CD4-positive, alpha-beta memory T cell (primary cell): ENCODE measurements at regions not wholly inside any gene's neighbourhood (a gene's known extent, or its start where the extent isn't known, plus 50 kb on each side); places are given as distances from the start of the nearest gene placed in this dataset.
"Not testable (repeated sequence)": the region's sequence is repeated elsewhere in the genome, so short reads cannot be mapped to it uniquely, and the experiment has no call there.

Source experiments
- CTCF ChIA-PET: fragments of 350-600 bp; sonication (Branson Sonifier 250); formaldehyde crosslinking; loops from one replicate; lab custom pipeline; 2021; ENCODE audit warnings: inconsistent platforms; ENCODE audit not compliant: partially characterized antibody; lab: Charles Lee
- POLR2A ChIA-PET: fragments of 350-600 bp; sonication (Branson Sonifier 250); formaldehyde crosslinking; loops from one replicate; lab custom pipeline; 2021; ENCODE audit not compliant: partially characterized antibody; lab: Charles Lee
- DNase-seq, 5 donors: peaks; one replicate each; pipeline versions ENCODE4 v3.0.0 to v3.0.0-alpha.2; 2020 to 2022; ENCODE audit warnings: mixed read lengths in 1 of 5
- H3K27ac ChIP-seq: one replicate; pipeline ENCODE4 v1.7.0; 2013; ENCODE audit warnings: low read depth, low read length
- H3K27me3 ChIP-seq: 2 replicates; pipeline ENCODE4 v1.7.0; 2013; ENCODE audit warnings: mild to moderate bottlenecking, low read length, moderate library complexity; ENCODE audit not compliant: insufficient read depth
- H3K36me3 ChIP-seq: 2 replicates; pipeline ENCODE4 v1.7.0; 2013; ENCODE audit warnings: mild to moderate bottlenecking, low read length, moderate library complexity; ENCODE audit not compliant: insufficient read depth
- H3K4me1 ChIP-seq: 2 replicates; pipeline ENCODE4 v1.7.0; 2013; ENCODE audit warnings: mild to moderate bottlenecking, low read length, moderate library complexity; ENCODE audit not compliant: insufficient read depth
- H3K4me3 ChIP-seq, 2 donors: one replicate each; pipeline ENCODE4 v1.7.0; 2013; ENCODE audit warnings: low read length in 2 of 2, mild to moderate bottlenecking in 1 of 2
- H3K9me3 ChIP-seq, 2 donors: one replicate each; pipeline ENCODE4 v1.7.0; 2013; ENCODE audit warnings: low read length in 2 of 2, control low read depth in 1 of 2; ENCODE audit not compliant: control insufficient read depth in 1 of 2
- H3K27ac Mint-ChIP-seq, 7 donors: one replicate each; pipeline ENCODE4 v1.8.0; 2020 to 2021; ENCODE audit warnings: mixed read lengths in 7 of 7, mild to moderate bottlenecking in 6 of 7, inconsistent platforms in 3 of 7, moderate library complexity in 3 of 7
- H3K27me3 Mint-ChIP-seq, 2 donors: one replicate each; pipeline ENCODE4 v1.8.0; 2020 to 2021; ENCODE audit warnings: mixed read lengths in 2 of 2
- H3K36me3 Mint-ChIP-seq, 2 donors: one replicate each; pipeline ENCODE4 v1.8.0; 2020 to 2021; ENCODE audit warnings: mixed read lengths in 2 of 2, inconsistent platforms in 1 of 2, mild to moderate bottlenecking in 1 of 2
- H3K4me1 Mint-ChIP-seq, 4 donors: one replicate each; pipeline ENCODE4 v1.8.0; 2020 to 2021; ENCODE audit warnings: mixed read lengths in 4 of 4, mild to moderate bottlenecking in 1 of 4
- H3K4me3 Mint-ChIP-seq, 8 donors: one replicate each; pipeline ENCODE4 v1.8.0; 2020 to 2021; ENCODE audit warnings: mixed read lengths in 8 of 8, mild to moderate bottlenecking in 7 of 8, moderate library complexity in 6 of 8, inconsistent platforms in 3 of 8
- H3K9me3 Mint-ChIP-seq, 8 donors: one replicate each; pipeline ENCODE4 v1.8.0; 2020 to 2021; ENCODE audit warnings: mixed read lengths in 8 of 8, mild to moderate bottlenecking in 5 of 8, inconsistent platforms in 3 of 8, moderate library complexity in 1 of 8
- intact Hi-C: fragments of 100-400 bp; cut with micrococcal nuclease; formaldehyde crosslinking; loops from one replicate; pipeline ENCODE4 v1.15.1; 2023

DNA sequence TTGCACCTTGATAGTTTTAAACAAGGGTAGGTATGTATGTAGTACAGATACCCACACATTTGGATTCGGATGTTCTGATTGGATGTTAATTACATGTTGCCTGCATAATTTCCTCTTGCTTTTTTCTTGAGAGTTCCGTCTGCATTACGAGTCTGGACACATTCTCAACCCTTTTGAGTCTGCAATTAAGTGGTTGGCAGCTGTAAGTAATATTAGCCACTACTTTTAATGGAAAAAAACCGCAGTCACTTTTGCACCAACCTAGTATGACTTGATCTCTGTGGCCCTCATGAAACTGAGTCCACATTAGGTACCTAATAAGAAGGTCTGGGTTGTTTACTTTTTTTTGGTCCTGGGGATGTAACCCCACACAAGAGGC is 217.3 kb downstream of the VAPA start:
- ChIA-PET POLR2A (no interaction called here), CTCF (no interaction called here)
- DNase-seq: no peak
- Mint-ChIP-seq H3K9me3 (no peaks in the 10 kb centered on the region), H3K4me1 (no peaks in the 10 kb centered on the region), H3K27me3 (peaks cover 15 to 26% of the 10 kb centered on the region in 2 donors), H3K27ac (no peak overlapping the region), H3K36me3 (no peaks in the 10 kb centered on the region), H3K4me3 (no peak overlapping the region)
- Histone ChIP-seq H3K27ac (no peak overlapping the region), H3K9me3 (no peaks in the 10 kb centered on the region), H3K36me3 (no peaks in the 10 kb centered on the region), H3K4me1 (no peaks in the 10 kb centered on the region), H3K4me3 (no peak overlapping the region), H3K27me3 (peaks cover 4% of the 10 kb centered on the region)
- intact Hi-C loops: no loop called here

GRCh38 chr18:10131460-10132395 is 217.9 kb downstream of the VAPA start:
- peak overlapping the region in 2 of 8 donors; percentile 15 to 31 for H3K4me3 Mint-ChIP-seq
- ChIA-PET CTCF (no interaction called here), POLR2A (no interaction called here)
- no peak for DNase-seq
- no peaks in the 10 kb centered on the region for H3K36me3 Mint-ChIP-seq
- peaks cover 17 to 26% of the 10 kb centered on the region in 2 donors for H3K27me3 Mint-ChIP-seq
- Histone ChIP-seq H3K4me1 (no peaks in the 10 kb centered on the region), H3K27me3 (peaks cover 4% of the 10 kb centered on the region), H3K9me3 (no peaks in the 10 kb centered on the region), H3K4me3 (no peak overlapping the region), H3K36me3 (no peaks in the 10 kb centered on the region), H3K27ac (no peak overlapping the region)
- H3K9me3 Mint-ChIP-seq: no peaks in the 10 kb centered on the region
- H3K4me1 Mint-ChIP-seq: no peaks in the 10 kb centered on the region
- intact Hi-C loops: no loop called here
- H3K27ac Mint-ChIP-seq: no peak overlapping the region

DNA sequence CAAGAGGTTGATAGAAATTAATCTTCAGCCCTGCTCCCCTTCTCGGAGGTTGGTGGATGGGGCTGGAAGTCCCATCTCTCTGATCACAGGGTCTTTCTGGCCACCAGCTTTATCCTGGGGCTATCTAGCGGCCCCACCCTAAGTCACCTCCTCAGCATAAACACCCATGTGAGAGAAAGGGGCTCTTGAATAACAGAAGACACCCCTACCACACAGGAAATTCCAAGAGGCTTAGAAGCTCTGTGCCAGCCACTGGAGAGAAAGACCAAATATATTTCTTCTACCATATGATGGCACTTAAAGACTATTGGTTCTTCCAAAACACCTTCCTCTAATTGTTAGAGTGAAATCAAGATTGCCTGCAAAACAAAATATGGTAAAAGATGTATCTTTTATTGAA is 219.7 kb downstream of the VAPA start:
- no peaks in the 10 kb centered on the region for H3K9me3 ChIP-seq
- ChIA-PET CTCF (no interaction called here), POLR2A (no interaction called here)
- H3K36me3 ChIP-seq: no peaks in the 10 kb centered on the region
- H3K4me1 ChIP-seq: no peaks in the 10 kb centered on the region
- peaks cover 17 to 26% of the 10 kb centered on the region in 2 donors for H3K27me3 Mint-ChIP-seq
- H3K27ac ChIP-seq: no peak overlapping the region
- peaks cover 4% of the 10 kb centered on the region for H3K27me3 ChIP-seq
- intact Hi-C loops: no loop called here
- H3K4me3 ChIP-seq: no peak overlapping the region
- no peak overlapping the region for H3K27ac Mint-ChIP-seq
- H3K36me3 Mint-ChIP-seq: no peaks in the 10 kb centered on the region
- no peak overlapping the region for H3K4me3 Mint-ChIP-seq
- DNase-seq: no peak
- no peaks in the 10 kb centered on the region for H3K9me3 Mint-ChIP-seq
- no peaks in the 10 kb centered on the region for H3K4me1 Mint-ChIP-seq

- no peaks in the 10 kb centered on the region for H3K4me1 ChIP-seq
- H3K4me3 Mint-ChIP-seq: no peak overlapping the region
- POLR2A ChIA-PET: no interaction called here
- H3K36me3 Mint-ChIP-seq: no peaks in the 10 kb centered on the region
- H3K4me1 Mint-ChIP-seq: no peaks in the 10 kb centered on the region
- intact Hi-C loops: no loop called here
- CTCF ChIA-PET: no interaction called here
- H3K27ac Mint-ChIP-seq: no peak overlapping the region
- H3K27me3 Mint-ChIP-seq: peaks cover 17 to 26% of the 10 kb centered on the region in 2 donors
- H3K4me3 ChIP-seq: no peak overlapping the region
- no peak for DNase-seq
- H3K9me3 Mint-ChIP-seq: no peaks in the 10 kb centered on the region
- no peaks in the 10 kb centered on the region for H3K9me3 ChIP-seq
- H3K27ac ChIP-seq: no peak overlapping the region
- peaks cover 4% of the 10 kb centered on the region for H3K27me3 ChIP-seq
- no peaks in the 10 kb centered on the region for H3K36me3 ChIP-seq
Measured at GRCh38 chr18:10134204-10134603, 220.4 kb downstream of the VAPA start.

- H3K4me1 ChIP-seq, H3K27ac Mint-ChIP-seq, H3K27me3 ChIP-seq, H3K9me3 ChIP-seq, H3K36me3 Mint-ChIP-seq, intact Hi-C loops, H3K4me3 Mint-ChIP-seq, CTCF ChIA-PET, H3K27ac ChIP-seq, H3K4me3 ChIP-seq, H3K36me3 ChIP-seq, DNase-seq, H3K9me3 Mint-ChIP-seq, POLR2A ChIA-PET, H3K4me1 Mint-ChIP-seq: not testable (repeated sequence)
- peaks cover 17 to 24% of the 10 kb centered on the region in 2 donors for H3K27me3 Mint-ChIP-seq
Measured at GRCh38 chr18:10134749-10135148, 220.9 kb downstream of the VAPA start.

DNA sequence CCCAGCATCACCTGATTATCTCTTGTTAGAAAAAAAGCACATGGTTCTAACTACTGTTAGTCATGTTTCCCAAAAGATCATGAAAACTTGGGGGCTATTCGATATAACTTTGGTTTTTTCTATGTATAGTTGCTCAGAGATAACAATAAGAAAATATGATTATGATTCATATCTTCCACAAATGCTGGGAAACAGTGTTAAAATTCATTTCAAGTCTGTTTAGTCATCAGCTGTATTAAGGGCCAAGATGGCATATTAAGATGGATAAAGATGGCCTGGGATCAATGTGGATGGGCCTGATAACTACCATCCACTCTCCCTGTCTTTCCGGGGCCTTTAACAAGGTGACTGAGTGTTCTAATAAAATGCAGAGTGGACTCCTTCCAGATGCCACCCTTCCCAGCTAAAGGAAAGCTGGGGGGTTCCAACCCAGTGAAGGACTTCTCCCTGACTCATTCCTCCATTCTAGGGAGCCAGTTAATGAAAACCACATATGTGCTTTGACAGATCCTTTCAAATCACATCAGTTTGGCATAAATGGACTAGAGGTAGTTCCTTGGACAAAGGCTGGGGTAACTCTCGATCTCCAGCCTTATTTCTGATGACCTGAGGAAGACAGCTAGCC is 221.6 kb downstream of the VAPA start:
- Histone ChIP-seq H3K9me3 (no peaks in the 10 kb centered on the region), H3K27ac (no peak overlapping the region), H3K4me3 (no peak overlapping the region), H3K27me3 (peaks cover 4% of the 10 kb centered on the region), H3K4me1 (no peaks in the 10 kb centered on the region), H3K36me3 (no peaks in the 10 kb centered on the region)
- intact Hi-C loops: no loop called here
- Mint-ChIP-seq H3K4me3 (no peak overlapping the region), H3K9me3 (no peaks in the 10 kb centered on the region), H3K27ac (no peak overlapping the region), H3K36me3 (no peaks in the 10 kb centered on the region), H3K4me1 (no peaks in the 10 kb centered on the region), H3K27me3 (peaks cover 17 to 23% of the 10 kb centered on the region in 2 donors)
- ChIA-PET POLR2A (no interaction called here), CTCF (no interaction called here)
- DNase-seq: no peak

DNA sequence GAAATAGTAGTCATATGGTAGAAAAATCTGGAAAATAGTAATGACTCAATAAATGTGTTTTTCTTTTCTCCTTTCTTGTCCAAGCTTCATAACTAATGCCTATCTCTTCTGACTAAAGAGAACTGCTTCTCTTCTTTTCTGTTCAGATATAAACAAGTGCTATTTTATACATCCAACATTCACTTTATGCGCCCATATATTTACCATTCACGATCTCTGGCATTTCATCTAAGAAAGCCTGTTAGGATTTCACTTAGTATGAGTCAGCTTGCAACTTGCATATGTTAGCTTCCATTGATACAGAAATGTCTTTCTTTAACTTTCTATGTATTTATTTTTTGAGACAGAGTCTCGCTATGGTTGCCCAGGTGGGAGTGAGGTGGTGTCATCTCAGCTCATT is 224.9 kb downstream of the VAPA start:
- intact Hi-C loops: no loop called here
- H3K27me3 Mint-ChIP-seq: peaks cover 5 to 10% of the 10 kb centered on the region in 2 donors
- no peaks in the 10 kb centered on the region for H3K4me1 Mint-ChIP-seq
- Histone ChIP-seq H3K27me3 (no peaks in the 10 kb centered on the region), H3K4me1 (no peaks in the 10 kb centered on the region), H3K27ac (no peak overlapping the region), H3K36me3 (no peaks in the 10 kb centered on the region), H3K4me3 (no peak overlapping the region), H3K9me3 (no peaks in the 10 kb centered on the region)
- no peak overlapping the region for H3K4me3 Mint-ChIP-seq
- no peak overlapping the region for H3K27ac Mint-ChIP-seq
- no peak for DNase-seq
- ChIA-PET CTCF (no interaction called here), POLR2A (no interaction called here)
- H3K9me3 Mint-ChIP-seq: no peaks in the 10 kb centered on the region
- H3K36me3 Mint-ChIP-seq: no peaks in the 10 kb centered on the region
